ENCODE measurements at regions not wholly inside any gene's neighbourhood (a gene's known extent, or its start where the extent isn't known, plus 50 kb on each side); places are given as distances from the start of the nearest gene placed in this dataset.
"Not testable (repeated sequence)": the region's sequence is repeated elsewhere in the genome, so short reads cannot be mapped to it uniquely, and the experiment has no call there.

DNA sequence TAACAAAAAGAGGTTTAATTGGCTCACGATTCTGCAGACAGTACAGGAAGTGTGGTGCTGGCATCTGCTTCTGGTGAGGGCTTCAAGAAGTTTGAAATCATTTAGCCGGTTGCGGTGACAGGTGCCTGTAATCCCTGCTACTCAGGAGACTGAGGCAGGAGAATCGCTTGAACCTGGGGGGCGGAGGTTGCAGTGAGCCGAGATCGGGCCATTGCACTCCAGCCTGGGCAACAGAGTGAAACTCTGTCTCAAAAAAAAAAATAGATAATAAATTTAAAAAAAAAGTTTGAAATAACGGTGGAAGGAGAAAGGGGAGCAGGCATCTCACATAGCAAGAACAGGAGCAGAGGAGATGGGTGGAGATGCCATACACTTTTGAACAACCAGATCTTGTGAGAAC lies 71.9 kb upstream of the TPTE start:
- H3K9me3 ChIP-seq; intact Hi-C loops (cut with DNase I); H3K4me3 ChIP-seq; H3K27ac ChIP-seq; DNase-seq (ENCODE audit: low spot score); H3K36me3 ChIP-seq; H3K4me1 ChIP-seq (replicated peaks); H3K27me3 ChIP-seq (replicated peaks; ENCODE audit: insufficient read depth): not testable (repeated sequence)
- WGBS = 72% methylated on average over 8 of the region's 8 CpGs

DNA sequence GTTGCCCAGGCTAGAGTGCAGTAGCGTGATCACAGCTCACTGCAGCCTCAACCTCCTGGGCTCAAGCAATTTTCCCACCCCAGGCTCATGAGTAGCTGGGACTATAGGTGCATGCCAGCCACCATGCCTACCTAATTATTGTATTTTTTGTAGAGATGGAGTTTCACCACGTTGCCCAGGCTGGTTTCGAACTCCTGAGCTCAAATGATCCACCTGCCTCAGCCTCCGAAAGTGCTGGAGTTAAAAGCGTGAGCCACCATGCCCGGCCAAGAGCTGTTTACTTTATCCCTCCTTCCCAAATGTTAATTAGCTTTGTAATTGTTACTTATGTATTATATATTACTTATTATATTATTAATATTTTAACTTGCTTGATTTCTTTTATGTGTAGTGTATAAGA lies 70.1 kb upstream of the TPTE start:
- H3K27me3 ChIP-seq (replicated peaks; ENCODE audit: insufficient read depth); H3K36me3 ChIP-seq; DNase-seq (ENCODE audit: low spot score); H3K27ac ChIP-seq; H3K9me3 ChIP-seq; intact Hi-C loops (cut with DNase I); H3K4me1 ChIP-seq (replicated peaks); H3K4me3 ChIP-seq: not testable (repeated sequence)
- 68% methylated on average over 6 of the region's 6 CpGs for WGBS

DNA sequence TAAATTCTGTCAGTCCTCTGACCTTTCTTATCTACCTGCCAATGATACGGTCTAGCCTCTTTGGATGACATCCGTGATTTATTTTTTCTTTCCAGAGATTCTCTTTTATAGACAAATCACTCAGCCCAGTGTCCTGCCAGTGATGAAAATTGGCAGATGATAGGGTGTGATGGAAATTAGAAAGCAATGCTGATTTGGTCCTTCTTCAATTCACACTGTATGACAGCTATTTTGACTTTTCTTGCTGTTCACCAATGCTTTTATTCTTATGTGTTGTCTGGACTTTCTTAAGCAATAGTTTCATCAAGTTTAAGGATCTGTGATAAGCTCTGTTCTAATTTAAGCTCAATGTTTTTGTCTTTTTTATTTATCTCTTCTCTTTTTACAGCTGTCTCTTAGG lies 63.6 kb upstream of the TPTE start:
- intact Hi-C loops (cut with DNase I); H3K36me3 ChIP-seq; H3K4me3 ChIP-seq; H3K27ac ChIP-seq; DNase-seq (ENCODE audit: low spot score); H3K27me3 ChIP-seq (replicated peaks; ENCODE audit: insufficient read depth); H3K4me1 ChIP-seq (replicated peaks); H3K9me3 ChIP-seq: not testable (repeated sequence)
- 32% methylated on average over 2 of the region's 2 CpGs for WGBS

DNA sequence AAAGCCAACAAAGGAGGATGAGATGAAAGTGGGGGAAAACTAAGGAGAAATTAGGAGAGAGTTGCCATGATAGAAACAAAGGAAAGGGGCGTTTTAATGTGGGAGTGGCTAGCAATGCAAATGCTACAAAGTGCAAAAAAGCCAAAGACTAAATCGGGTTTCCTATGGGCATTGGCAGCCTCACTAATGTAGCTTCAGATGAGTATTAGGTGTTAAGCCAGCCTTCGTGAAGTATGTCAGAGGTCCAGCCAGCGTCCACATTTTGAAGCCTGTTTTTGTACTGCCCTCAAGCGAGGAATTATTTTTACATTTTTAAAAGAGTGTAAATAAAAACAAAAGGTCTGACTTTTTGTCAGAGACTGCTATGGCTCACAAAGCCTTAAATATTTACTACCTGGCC lies 60.4 kb upstream of the TPTE start:
- H3K27me3 ChIP-seq (replicated peaks; ENCODE audit: insufficient read depth); H3K4me1 ChIP-seq (replicated peaks); H3K27ac ChIP-seq; DNase-seq (ENCODE audit: low spot score); H3K36me3 ChIP-seq; H3K9me3 ChIP-seq; intact Hi-C loops (cut with DNase I); H3K4me3 ChIP-seq: not testable (repeated sequence)
- 48% methylated on average over 5 of the region's 5 CpGs for WGBS

- H3K9me3 ChIP-seq; H3K4me3 ChIP-seq; DNase-seq (ENCODE audit: low spot score); H3K36me3 ChIP-seq; H3K27ac ChIP-seq; intact Hi-C loops (cut with DNase I); H3K4me1 ChIP-seq (replicated peaks); H3K27me3 ChIP-seq (replicated peaks; ENCODE audit: insufficient read depth): not testable (repeated sequence)
- WGBS = 61% methylated on average over 8 of the region's 8 CpGs
These were observed 59.9 kb upstream of the TPTE start for GRCh38 chr21:10461445-10461844.

GRCh38 chr21:10463156-10463555 lies 58.2 kb upstream of the TPTE start:
- no peaks in the 10 kb centered on the region for H3K36me3 ChIP-seq
- 40% methylated on average over 5 of the region's 5 CpGs for WGBS
- no peak overlapping the region for H3K27ac ChIP-seq
- no peaks in the 10 kb centered on the region for H3K4me1 ChIP-seq (replicated peaks)
- no peak for TF ChIP-seq POLR2A (IDR thresholded peaks at IDR 0.05)
- DNase-seq (ENCODE audit: low spot score) = no peak
- no peaks in the 10 kb centered on the region for H3K9me3 ChIP-seq
- no peaks in the 10 kb centered on the region for H3K27me3 ChIP-seq (replicated peaks; ENCODE audit: insufficient read depth)
- intact Hi-C loops (cut with DNase I) = no loop called here
- H3K4me3 ChIP-seq = no peak overlapping the region

DNA sequence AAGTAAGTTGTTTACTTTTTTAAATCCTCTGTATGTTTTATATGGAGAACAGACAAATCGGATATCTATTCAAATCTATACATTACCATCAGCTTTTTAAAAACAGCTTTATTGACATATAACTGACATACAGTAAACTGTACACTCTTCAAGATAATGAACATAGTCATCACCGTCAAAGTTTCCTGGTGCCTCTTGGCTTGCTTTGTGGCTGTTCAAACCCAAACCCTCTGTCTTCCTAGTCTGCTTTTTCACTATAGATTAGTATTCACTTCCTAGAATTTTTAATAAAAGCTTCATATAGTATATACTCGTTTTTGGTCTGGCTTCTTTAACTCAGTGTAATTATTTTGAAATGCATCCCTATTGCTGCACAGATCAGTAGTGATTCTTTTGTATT lies 56.4 kb upstream of the TPTE start:
- Histone ChIP-seq H3K4me1 (replicated peaks) (no peaks in the 10 kb centered on the region), H3K27me3 (replicated peaks; ENCODE audit: insufficient read depth) (no peaks in the 10 kb centered on the region), H3K27ac (no peak overlapping the region), H3K36me3 (no peaks in the 10 kb centered on the region), H3K4me3 (no peak overlapping the region), H3K9me3 (no peaks in the 10 kb centered on the region)
- TF ChIP-seq POLR2AphosphoS5 (IDR thresholded peaks at IDR 0.05) (no peak), CTCF (IDR thresholded peaks at IDR 0.05) (no peak), POLR2A (IDR thresholded peaks at IDR 0.05) (no peak)
- no peak for DNase-seq (ENCODE audit: low spot score)
- 43% methylated on average over 3 of the region's 3 CpGs for WGBS
- intact Hi-C loops (cut with DNase I) = no loop called here

DNA sequence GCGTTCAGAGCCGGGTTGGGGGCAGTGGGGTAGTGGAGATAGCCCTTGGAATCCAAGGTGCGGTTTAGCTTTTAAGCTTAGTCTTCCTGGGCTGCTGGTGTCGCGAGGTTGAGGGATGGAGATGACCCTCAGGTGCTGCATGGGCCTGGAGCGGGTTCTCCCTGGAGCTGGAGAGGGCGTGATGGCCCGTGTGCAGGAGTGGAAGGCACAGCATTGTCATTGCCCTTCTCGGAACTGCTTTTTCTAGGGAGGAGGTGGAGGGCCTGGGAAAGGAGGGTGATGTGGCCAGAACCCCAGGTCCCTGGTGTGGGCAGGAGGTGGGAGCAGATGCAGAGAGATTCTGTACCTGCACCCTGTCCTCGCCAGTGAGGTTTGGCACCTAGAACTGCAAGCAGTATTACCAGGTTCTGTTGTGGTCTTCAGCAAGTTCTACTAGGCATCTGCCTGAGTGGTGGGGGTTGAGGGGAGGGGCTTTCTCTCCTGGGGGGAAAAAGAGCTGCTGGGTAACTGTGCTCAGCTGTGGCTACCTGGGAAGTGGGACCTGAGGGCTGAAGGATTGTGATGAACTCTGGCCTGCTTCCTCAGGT lies 55.8 kb upstream of the TPTE start:
- H3K27ac ChIP-seq; H3K4me3 ChIP-seq; H3K9me3 ChIP-seq; DNase-seq (ENCODE audit: low spot score); H3K27me3 ChIP-seq (replicated peaks; ENCODE audit: insufficient read depth); H3K36me3 ChIP-seq; intact Hi-C loops (cut with DNase I); H3K4me1 ChIP-seq (replicated peaks): not testable (repeated sequence)
- 56% methylated on average over 10 of the region's 10 CpGs for WGBS

Data from prostate gland (tissue), 2 donors.